ENCODE measurements at regions not wholly inside any gene's neighbourhood (a gene's known extent, or its start where the extent isn't known, plus 50 kb on each side); places are given as distances from the start of the nearest gene placed in this dataset.

GRCh38 chr9:29312327-29312726 lies 1739.0 kb upstream of the C9orf72 start:
- Histone ChIP-seq H2AFZ (ENCODE audit: low read depth, low read length) (no peak overlapping the region), H3K9me1 (ENCODE audit: control insufficient read depth, insufficient read depth, low read length) (no peaks in the 10 kb centered on the region), H3K27me3 (ENCODE audit: control insufficient read depth in 2 of 2, insufficient read depth in 2 of 2, low read length in 2 of 2) (no peaks in the 10 kb centered on the region), H3K79me2 (ENCODE audit: control insufficient read depth, insufficient read depth, low read length) (no peaks in the 10 kb centered on the region), H3K4me2 (ENCODE audit: insufficient read depth, low read length) (no peak overlapping the region), H3K9me3 (replicated peaks; ENCODE audit: control insufficient read depth, insufficient read depth, low read depth, low read length) (no peaks in the 10 kb centered on the region), H3K36me3 (ENCODE audit: control insufficient read depth, insufficient read depth, low read length) (no peaks in the 10 kb centered on the region), H3K4me1 (replicated peaks in 1 of 2; ENCODE audit: control insufficient read depth in 2 of 2, insufficient read depth in 2 of 2, low read length in 2 of 2) (no peaks in the 10 kb centered on the region), H3K27ac (ENCODE audit: extremely low read depth, low read depth, low read length) (no peak overlapping the region), H3K9ac (ENCODE audit: insufficient read depth in 1 of 2, low read depth in 2 of 2, low read length in 2 of 2) (no peak overlapping the region), H4K20me1 (replicated peaks; ENCODE audit: control insufficient read depth, insufficient read depth, low read length) (no peaks in the 10 kb centered on the region), H3K4me3 (no peak overlapping the region)
- ChIA-PET POLR2A (no interaction called here), CTCF (ENCODE audit: low intra/inter-chr PET ratio) (no interaction called here)
- no CpG with 5 or more reads among the region's 3 CpGs for WGBS (ENCODE audit: insufficient coverage, low coverage, missing lambda C conversion rate)
- intact Hi-C loops (cut with micrococcal nuclease) (no loop called here), in situ Hi-C loops (cut with MboI) (no loop called here)
- FAIRE-seq: no peak
- DNase-seq (ENCODE audit: extremely low read depth in 1 of 4, low spot score in 3 of 4): no peak
- ATAC-seq: no peak
- BruUV-seq (replicated peaks): no TSS peak
- TF ChIP-seq SRSF9 (IDR thresholded peaks at IDR 0.05; ENCODE audit: borderline replicate concordance, low read depth, low read length) (no peak), GTF2B (IDR thresholded peaks at IDR 0.05; ENCODE audit: extremely low read depth, insufficient read length) (no peak), GABPA (tag; conservative IDR thresholded peaks at IDR 0.05; ENCODE audit: low read depth) (no peak), MEF2D (tag; conservative IDR thresholded peaks at IDR 0.05; ENCODE audit: low read depth) (no peak), PATZ1 (CRISPR knock-in tag; IDR thresholded peaks at IDR 0.05; ENCODE audit: borderline replicate concordance) (no peak), ZNF318 (IDR thresholded peaks at IDR 0.05; ENCODE audit: borderline replicate concordance in 1 of 2, low read depth in 1 of 2) (no peak), ZNF23 (CRISPR knock-in tag; IDR thresholded peaks at IDR 0.05) (no peak), KDM5B (IDR thresholded peaks at IDR 0.05; ENCODE audit: insufficient replicate concordance, low read depth, low read length) (no peak), SRSF7 (optimal IDR thresholded peaks at IDR 0.05; ENCODE audit: low read depth, low read length) (no peak)
- TF ChIP-seq, protein P1, sequence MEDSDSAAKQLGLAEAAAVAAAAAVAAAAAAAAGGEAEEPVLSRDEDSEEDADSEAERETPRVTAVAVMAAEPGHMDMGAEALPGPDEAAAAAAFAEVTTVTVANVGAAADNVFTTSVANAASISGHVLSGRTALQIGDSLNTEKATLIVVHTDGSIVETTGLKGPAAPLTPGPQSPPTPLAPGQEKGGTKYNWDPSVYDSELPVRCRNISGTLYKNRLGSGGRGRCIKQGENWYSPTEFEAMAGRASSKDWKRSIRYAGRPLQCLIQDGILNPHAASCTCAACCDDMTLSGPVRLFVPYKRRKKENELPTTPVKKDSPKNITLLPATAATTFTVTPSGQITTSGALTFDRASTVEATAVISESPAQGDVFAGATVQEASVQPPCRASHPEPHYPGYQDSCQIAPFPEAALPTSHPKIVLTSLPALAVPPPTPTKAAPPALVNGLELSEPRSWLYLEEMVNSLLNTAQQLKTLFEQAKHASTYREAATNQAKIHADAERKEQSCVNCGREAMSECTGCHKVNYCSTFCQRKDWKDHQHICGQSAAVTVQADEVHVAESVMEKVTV (CRISPR knock-in tag; IDR thresholded peaks at IDR 0.05): no peak

Data from K562 (cell line).